ENCODE measurements at regions not wholly inside any gene's neighbourhood (a gene's known extent, or its start where the extent isn't known, plus 50 kb on each side); places are given as distances from the start of the nearest gene placed in this dataset.
"Not testable (repeated sequence)": the region's sequence is repeated elsewhere in the genome, so short reads cannot be mapped to it uniquely, and the experiment has no call there.

DNA sequence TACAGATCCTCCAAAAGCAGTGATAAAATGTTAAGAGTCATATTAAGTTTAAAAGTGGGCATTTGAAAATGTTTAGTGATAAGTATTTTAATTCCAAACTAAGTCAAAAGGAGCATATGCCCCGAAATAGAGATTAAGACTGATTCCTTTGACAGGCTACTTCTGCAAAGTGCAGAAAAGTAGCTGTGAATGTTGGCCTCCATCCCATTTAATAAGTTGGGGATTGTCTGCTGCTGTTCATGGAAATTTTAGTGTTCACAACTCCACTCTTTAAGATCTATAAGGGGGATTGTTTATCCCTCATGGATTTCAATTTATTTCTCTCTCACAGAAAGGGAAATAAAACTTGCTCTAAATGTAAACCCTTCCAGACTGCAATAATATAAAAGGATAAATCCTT is 278.3 kb downstream of the KCTD12 start:
- ATAC-seq (no peak), DNase-seq (ENCODE audit: missing footprints) (no peak)
- intact Hi-C loops (cut with DNase I) = no loop called here

DNA sequence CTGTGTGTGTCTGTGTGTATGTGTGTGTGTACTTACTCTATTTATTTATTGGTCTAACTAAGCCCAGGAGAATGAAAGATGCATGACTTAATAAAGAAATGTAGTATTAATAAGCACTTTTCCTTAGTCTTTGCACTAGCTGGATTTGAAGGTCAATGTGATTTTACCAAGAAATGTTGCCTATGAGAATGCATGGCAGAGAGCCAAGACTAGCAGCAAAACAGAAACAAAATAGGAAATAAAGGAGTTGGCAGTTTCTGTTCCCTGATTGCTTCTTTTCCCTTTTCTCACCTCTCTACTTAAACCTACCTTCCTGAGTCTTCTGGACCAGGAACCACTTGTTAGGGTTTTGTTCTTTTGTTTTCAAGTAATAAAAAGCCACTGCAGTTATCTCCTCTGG is 286.1 kb downstream of the KCTD12 start:
- no peak for ATAC-seq
- intact Hi-C loops (cut with DNase I) = no loop called here
- DNase-seq (ENCODE audit: missing footprints) = no peak

DNA sequence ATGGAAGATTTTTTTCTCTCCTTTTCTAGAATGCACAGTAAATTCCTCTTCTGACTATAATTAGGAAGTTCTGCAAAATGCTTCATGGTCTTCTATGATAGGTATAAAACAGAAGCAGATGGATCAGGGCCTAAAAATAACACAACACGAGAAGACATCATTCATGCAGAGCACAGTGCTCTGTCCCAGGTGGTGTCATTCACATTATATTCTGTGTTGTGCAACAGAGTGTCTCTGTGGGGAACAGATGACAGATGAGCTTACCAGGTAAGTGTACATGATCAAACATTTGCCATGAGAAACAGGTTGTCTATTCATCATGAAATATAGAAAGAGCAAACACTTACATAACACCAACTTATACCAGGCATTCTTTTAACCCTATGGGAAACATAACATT is 288.3 kb downstream of the KCTD12 start:
- ATAC-seq (no peak), DNase-seq (ENCODE audit: missing footprints) (no peak)
- intact Hi-C loops (cut with DNase I) = no loop called here

DNA sequence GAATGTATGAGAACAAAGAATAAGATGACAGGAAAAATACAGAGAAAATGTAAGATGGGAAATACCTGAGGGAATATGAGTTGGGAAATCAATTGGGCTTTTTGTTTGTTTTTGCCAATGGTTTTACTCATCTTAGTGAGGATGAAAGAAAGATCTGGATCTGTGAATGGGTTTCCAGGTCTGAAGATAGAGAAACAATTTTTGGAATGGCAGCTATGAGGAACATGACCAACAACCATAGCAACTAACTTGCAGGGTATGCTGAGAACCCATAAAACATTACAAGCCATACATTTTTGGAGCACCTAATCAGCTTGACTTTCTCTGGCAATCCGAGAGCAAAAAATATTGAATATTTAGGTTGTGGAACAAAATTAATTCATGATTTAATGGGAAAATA is 290.0 kb downstream of the KCTD12 start:
- intact Hi-C loops (cut with DNase I) = no loop called here
- DNase-seq (ENCODE audit: missing footprints) (no peak), ATAC-seq (no peak)

DNA sequence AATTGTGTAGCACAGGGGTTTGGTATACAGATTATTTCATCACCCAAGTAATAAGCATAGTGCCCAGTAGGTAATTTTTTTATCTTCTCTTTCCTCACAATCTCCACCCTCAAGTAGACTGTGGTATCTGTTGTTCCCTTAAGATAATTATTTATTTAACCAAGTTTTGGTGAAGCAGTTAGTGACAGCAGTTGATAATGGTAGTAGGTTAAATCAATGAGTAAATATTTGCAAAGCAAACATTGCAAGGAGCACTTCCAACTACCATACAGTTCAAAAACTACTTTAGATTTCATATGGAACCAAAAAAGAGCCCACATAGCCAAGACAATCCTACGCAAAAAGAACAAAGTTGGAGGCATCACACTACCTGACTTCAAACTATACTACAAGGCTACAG is 291.8 kb downstream of the KCTD12 start:
- intact Hi-C loops (cut with DNase I) = no loop called here
- ATAC-seq (no peak), DNase-seq (ENCODE audit: missing footprints) (no peak)

DNA sequence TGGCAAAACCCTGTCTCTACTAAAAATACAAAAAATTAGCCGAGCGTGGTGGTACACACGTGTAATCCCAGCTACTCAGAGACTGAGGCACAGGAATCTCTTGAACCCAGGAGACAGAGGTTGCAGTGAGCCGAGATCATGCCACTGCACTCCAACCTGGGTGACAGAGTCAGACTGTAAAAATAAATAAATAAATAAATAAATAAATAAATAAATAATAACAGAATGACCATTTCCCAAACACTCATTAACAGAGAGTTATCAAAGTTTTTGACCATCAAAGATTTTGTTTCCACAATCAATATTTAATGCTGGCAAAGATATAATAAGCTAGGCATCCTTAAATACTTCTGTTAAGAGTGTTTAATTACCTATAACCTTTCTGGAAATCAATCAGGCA is 299.4 kb downstream of the KCTD12 start:
- ATAC-seq (no peak), DNase-seq (ENCODE audit: missing footprints) (no peak)
- intact Hi-C loops (cut with DNase I) = no loop called here

DNA sequence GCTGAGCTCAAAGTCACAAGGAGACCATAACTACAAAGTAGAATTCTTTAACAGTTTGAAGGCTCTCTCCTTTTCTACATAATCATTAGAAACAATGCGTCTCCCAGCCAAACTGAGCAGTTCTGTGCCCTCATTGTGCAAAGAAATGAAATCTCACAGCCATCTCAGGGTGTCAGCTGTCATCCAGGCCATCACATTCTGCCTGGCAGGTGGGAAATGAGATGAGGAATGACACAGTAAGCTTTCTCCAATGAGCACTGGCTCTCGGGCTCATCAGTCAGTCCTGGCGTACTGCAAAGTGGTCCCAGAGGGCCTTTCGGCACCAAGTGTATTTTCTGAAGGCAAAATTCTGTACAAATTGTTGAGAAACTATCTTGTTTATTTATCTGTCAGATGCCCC is 306.5 kb downstream of the KCTD12 start:
- ATAC-seq (no peak), DNase-seq (ENCODE audit: missing footprints) (no peak)
- intact Hi-C loops (cut with DNase I) = no loop called here

DNA sequence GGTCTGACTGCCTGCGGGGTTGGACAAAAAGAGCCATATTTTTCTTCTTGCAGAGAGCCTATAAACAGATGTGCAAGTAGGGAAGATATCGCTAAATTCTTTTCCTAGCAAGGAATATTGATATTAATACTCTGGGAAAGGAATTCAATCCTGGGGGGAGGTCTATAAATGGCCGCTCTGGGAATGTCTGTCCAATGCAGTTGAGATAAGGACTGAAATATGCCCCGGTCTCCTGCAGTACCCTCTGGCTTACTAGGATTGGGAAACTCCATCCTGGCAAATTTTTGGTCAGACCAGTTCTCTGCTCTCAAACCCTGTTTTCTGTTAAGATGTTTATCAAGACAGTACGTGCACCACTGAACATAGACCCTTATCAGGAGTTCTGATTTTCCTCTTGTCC is 310.6 kb downstream of the KCTD12 start:
- DNase-seq (ENCODE audit: missing footprints); intact Hi-C loops (cut with DNase I); ATAC-seq: not testable (repeated sequence)

DNA sequence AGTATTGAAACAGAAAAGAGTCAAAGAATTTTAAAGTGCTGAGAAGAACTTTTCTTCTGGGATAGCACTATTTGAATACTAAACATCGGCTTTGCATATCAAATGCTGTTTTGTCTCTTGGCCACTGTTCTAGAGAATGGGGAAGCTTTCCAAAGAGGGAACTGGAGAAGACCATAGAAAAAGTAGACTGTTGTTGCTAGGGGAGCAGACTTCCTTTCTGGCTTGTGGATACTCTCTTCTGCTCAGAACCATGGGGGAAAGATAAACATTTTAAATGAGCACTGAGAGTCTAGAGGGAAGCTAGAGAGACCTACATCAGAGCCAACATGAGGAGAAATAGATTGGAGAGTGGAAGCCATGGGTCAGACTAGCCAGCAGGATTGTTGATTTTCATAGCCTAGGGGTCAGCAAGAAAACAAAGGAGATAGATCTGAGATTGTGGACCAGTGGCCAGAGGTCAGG is 315.7 kb downstream of the KCTD12 start:
- intact Hi-C loops (cut with DNase I) = no loop called here
- DNase-seq (ENCODE audit: missing footprints) = no peak
- ATAC-seq = no peak

DNA sequence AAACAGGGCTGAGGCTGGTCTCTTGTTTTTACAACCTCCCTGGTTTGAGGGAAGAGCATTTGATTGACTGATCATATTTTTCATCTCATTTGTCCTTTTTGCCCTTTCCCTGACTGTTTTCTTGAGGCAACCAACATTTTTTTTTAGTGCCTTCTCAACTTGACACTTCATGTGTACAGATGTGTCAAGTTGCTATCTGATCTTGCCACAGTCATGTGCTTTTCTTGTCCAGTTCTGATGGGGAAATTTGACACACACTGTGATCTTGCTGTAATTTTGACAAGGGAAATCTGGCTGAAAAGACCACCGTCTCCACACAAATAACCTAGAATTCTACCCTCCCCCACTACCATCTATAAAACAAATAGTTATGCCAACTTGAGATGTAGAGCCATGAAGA is 329.6 kb downstream of the KCTD12 start:
- DNase-seq (ENCODE audit: missing footprints) = no peak
- intact Hi-C loops (cut with DNase I) = no loop called here
- ATAC-seq = no peak

DNA sequence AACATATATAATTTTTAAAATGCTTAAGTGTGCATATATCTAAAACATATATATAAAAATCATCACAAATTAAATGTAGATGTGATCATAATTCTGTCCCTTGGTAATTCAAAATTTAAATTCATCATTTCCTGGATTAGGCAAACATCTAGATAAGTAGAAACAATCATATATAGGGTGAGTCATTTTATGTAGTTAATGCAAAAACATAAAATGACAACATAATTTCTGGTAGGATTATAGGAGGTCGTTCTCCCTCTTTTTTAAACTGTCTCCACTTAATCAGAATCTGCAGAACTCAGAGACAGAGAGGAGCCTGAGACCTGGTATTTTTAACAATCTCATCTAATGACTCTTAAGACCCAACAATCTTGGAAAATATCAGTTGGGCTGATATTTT is 333.4 kb downstream of the KCTD12 start:
- intact Hi-C loops (cut with DNase I) = no loop called here
- DNase-seq (ENCODE audit: missing footprints) (no peak), ATAC-seq (no peak)

DNA sequence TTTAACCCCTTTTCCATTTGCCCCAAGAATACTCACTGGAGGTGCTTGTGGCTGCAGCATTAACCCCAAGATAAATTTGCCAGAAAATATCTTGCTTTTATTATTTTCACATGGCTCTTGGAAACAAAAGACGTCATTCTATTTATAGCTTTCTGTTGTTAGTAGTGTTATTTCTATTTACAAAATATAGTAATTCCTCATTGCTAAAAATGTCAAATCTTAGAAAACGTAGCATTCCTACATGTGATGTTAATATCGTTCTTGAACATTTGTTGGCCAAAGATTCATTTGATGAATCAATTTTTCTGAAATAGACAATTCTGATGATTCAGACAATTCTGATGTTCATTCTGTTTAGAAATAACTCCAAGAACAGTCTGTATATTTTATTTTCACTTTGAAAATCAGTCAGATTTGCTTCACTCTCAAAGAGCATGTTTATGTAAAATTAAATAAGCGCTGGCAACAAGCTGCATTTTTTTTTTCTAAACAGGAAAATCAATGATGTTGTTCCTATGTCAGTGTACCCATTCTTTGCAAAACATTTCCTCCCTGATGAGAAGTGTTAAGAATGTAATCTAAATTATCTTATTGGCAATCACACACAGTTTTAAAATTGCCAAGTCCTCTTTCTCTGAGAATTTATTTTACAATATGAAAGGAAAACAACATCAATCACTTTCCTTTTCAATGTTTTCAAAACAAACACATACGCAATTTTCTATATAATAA is 334.0 kb downstream of the KCTD12 start:
- intact Hi-C loops (cut with DNase I) = no loop called here
- ATAC-seq (no peak), DNase-seq (ENCODE audit: missing footprints) (no peak)

DNA sequence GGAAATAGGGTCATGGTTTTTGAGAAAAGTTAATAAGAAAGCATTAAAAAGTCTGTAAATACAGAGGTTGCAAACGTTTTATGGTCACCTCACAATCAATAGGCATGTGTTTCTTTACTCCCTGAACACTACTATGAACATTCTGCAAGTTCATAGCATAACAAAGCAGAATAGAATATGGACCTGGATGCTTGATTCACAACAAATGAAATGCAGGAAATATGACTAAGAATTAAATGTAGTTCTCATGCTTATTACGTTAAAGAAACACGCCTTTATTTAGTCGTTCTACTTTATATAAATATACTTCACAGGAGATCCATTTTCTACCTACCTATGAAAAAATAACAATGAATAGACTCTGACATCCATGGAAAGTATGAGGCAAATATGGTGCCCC is 344.0 kb downstream of the KCTD12 start:
- DNase-seq (ENCODE audit: missing footprints) = no peak
- intact Hi-C loops (cut with DNase I) = no loop called here
- no peak for ATAC-seq

DNA sequence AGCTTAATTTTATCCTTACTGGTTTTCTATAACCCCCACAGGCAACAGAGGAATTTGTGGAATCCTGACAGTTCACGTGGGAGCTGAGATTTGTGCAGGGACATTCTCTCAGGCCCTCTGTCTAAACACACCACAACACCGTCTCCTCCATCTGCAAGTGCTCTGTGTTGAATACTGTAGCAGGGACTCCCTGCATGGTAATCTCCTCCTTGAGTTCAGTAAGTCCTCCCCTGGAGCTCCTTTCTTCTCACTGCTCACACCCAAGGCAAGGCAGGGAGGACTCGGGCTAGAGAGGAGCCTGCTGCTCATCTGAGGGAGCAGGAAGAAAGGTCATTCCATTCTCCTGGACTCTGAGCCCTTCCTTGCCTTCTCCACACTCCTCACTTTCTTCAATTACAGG is 348.2 kb downstream of the KCTD12 start:
- DNase-seq (ENCODE audit: missing footprints) = no peak
- no peak for ATAC-seq
- intact Hi-C loops (cut with DNase I) = no loop called here

DNA sequence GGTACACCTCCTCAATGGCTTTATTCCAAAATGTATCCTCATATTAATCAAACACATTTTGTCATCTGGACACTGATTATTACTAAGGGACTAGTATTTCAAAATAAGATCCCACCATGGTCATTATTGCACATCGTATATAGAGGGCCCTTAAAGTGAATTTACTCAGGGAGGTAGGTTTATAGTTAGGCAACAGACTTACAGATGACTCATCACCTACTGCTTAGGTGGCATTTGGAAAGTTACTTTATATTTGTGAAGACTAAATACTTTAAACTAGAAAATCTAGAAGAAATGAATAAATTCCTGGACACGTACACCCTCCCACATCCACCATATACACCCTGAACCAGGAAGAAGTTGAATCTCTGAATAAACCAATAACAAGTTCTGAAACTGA is 353.0 kb downstream of the KCTD12 start:
- DNase-seq (ENCODE audit: missing footprints) = no peak
- no peak for ATAC-seq
- intact Hi-C loops (cut with DNase I) = no loop called here

DNA sequence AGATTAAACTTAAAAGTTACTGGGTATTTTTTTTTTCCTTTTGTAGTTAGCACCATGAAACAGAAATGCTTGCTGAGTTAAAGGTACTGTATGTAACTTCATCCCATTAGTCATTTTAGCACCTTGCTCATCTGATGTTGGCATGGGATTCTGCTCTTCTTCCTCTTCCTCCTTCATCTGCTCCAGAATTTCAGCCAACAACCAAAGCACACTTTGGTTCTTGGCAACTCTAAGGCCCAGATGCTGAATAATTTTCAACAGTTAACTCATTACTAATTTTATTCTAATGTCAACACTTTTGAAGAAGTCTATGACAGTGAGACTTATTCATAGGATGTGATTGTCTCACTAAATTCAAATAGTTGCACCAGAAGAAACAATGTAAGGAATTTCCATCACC is 359.2 kb downstream of the KCTD12 start:
- DNase-seq (ENCODE audit: missing footprints) (no peak), ATAC-seq (no peak)
- intact Hi-C loops (cut with DNase I) = no loop called here

DNA sequence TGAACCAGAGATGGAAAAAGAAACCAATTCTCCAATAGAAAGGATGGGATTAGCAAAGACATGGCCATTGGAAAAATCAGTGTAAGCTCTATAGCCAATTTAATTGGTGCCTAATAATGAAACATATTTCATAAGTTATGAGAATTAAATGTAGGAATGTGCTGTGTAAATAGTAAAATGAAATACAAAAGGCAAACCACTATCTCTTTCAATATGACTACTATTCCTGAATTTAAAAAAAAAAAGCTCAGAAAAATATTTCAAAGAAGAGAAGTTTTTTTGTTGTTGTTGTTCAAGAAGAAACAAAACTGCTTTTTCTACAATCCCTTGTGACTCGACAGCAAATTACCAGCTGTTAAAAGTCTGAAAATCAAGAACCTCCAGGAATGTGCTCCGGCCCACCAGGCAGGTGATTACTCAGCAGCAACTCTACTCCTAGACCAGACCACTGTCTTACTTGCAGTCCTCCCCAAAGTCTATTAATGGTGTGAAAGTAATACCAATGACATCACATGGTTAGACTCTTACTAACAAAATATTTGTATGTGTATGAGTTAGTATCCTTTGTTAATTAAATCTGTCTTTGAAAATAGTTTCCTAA is 362.4 kb downstream of the KCTD12 start:
- no peak for ATAC-seq
- intact Hi-C loops (cut with DNase I) = no loop called here
- no peak for DNase-seq (ENCODE audit: missing footprints)

DNA sequence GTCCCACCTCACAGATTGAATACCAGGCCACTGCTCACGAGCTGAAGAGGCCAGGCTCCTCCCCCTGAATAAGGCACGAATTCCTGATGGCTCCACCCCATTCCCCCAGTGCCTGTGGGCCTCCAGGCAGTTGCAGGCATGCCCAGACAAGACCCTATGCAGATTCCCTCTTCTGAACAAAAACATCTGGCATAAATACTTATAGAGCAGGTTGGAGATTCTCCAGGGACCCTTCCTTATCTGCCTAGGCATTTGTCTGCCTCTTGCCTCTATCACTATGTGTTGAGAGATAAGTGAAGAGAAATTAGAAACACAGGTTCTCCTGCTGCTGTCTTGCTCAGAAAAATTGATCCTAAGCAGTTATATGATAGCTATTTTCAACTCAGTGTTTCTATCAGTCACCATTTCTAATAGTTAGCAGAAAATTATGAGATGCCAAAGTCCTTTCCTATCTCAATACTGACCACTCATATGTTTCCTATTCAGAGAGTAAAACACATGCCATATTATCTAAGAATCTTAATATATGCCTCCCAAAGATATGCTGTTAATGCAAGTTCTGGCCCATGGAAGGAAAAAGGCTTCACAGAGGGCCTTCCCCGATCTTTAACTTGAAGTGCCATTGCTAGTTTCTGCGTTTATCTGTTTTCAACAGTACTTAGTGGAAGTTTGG is 364.0 kb downstream of the KCTD12 start:
- ATAC-seq (no peak), DNase-seq (ENCODE audit: missing footprints) (no peak)
- intact Hi-C loops (cut with DNase I) = no loop called here

DNA sequence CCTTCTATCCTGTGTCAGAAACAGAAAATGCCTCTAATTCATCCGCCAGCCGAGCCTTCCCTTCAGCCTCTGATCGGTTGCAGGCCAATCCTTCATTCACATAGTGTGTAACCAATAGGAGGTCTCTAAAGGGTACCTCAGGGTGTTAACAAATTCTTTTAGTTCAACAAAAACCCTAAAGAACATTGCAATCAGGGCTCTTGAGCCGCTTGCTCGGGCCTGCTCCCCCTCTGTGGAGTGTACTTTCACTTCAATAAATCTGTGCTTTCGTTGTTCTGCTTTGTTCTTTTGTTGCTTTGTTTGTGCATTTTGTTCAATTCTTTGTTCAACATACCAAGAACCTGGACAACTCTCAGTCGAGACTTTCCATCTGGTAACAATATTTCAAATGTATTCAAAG is 366.5 kb downstream of the KCTD12 start:
- no peak for DNase-seq (ENCODE audit: missing footprints)
- intact Hi-C loops (cut with DNase I) = no loop called here
- ATAC-seq = no peak

DNA sequence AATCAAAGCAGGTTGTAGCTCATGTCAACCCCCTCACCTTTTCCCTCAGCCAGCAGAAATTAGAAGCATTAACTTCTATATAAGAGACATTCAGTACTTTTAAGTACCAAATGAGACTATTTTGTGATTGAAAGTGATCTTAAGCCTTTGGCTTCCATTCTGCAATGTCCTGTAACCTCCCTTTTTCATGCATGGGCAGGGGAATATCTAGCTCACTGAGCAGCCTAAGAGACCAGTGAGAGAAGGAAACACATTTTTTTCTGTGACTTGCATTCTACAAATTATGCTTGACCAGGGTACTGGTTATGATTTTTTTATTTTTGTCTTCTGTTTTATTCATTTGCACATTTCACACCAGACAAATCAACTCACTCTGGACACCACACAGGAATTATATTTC is 369.6 kb downstream of the KCTD12 start:
- intact Hi-C loops (cut with DNase I) = no loop called here
- no peak for DNase-seq (ENCODE audit: missing footprints)
- ATAC-seq = no peak

Data from Right ventricle myocardium inferior (tissue), 1 donor.